PC-9 (cell line): ENCODE measurements at regions not wholly inside any gene's neighbourhood (a gene's known extent, or its start where the extent isn't known, plus 50 kb on each side); places are given as distances from the start of the nearest gene placed in this dataset.

Experiments
- BruUV-seq: library from RNA; stranded (reverse); fragments of 400-500 nt; replicated peaks from 2 replicates; lab custom pipeline; 2021; lab: Mats Ljungman, UMichigan
- CTCF ChIA-PET: fragments of 300-600 bp; sonication (Branson Sonifier 250); formaldehyde crosslinking; loops from one replicate; lab custom pipeline; 2022; ENCODE audit warnings: antibody characterized with exemption; lab: Charles Lee
- POLR2A ChIA-PET: fragments of 300-600 bp; sonication (Branson Sonifier 250); formaldehyde crosslinking; loops from one replicate; lab custom pipeline; 2022; ENCODE audit warnings: antibody characterized with exemption; ENCODE audit not compliant: unreplicated experiment; lab: Charles Lee
- DNase-seq, 2 experiments: peaks; one replicate each; pipeline versions ENCODE4 v3.0.0 to v3.0.0-alpha.2; 2015 to 2022; ENCODE audit warnings: mixed read lengths in 1 of 2
- H2AFZ ChIP-seq: fragments of 200-600 bp; sonication (generic); 2 replicates; pipeline ENCODE4 v1.8.1; 2017; ENCODE audit warnings: antibody characterized with exemption
- H3F3A ChIP-seq: fragments of 200-600 bp; sonication (generic); 2 replicates; pipeline ENCODE4 v1.8.1; 2017; ENCODE audit warnings: antibody characterized with exemption, mild to moderate bottlenecking, low read depth; ENCODE audit not compliant: insufficient read depth
- H3K27ac ChIP-seq: fragments of 200-600 bp; sonication (generic); 2 replicates; pipeline ENCODE4 v1.6.1; 2016; ENCODE audit warnings: mixed run types
- H3K27me3 ChIP-seq: fragments of 200-600 bp; sonication (generic); 2 replicates; pipeline ENCODE4 v1.6.1; 2016; ENCODE audit warnings: low read depth, mixed run types; ENCODE audit not compliant: insufficient read depth
- H3K36me3 ChIP-seq: fragments of 200-600 bp; sonication (generic); 2 replicates; pipeline ENCODE4 v1.6.1; 2016; ENCODE audit warnings: low read depth, mixed run types
- H3K4me1 ChIP-seq: fragments of 200-600 bp; sonication (generic); replicated peaks from 2 replicates; pipeline ENCODE4 v1.6.1; 2016; ENCODE audit warnings: mixed run types; ENCODE audit not compliant: insufficient read depth
- H3K4me2 ChIP-seq: fragments of 200-600 bp; sonication (generic); 2 replicates; pipeline ENCODE4 v1.6.1; 2017; ENCODE audit warnings: mixed run types
- H3K4me3 ChIP-seq: fragments of 200-600 bp; sonication (generic); 2 replicates; pipeline ENCODE4 v1.6.1; 2016; ENCODE audit warnings: mixed run types
- H3K79me2 ChIP-seq: fragments of 200-600 bp; sonication (generic); 2 replicates; pipeline ENCODE4 v1.6.1; 2017; ENCODE audit warnings: low read depth, mixed run types
- H3K9me2 ChIP-seq: fragments of 200-600 bp; sonication (generic); 2 replicates; pipeline ENCODE4 v1.8.1; 2017; ENCODE audit warnings: mild to moderate bottlenecking; ENCODE audit not compliant: insufficient read depth
- H3K9me3 ChIP-seq: fragments of 200-600 bp; sonication (generic); 2 replicates; pipeline ENCODE4 v1.8.1; 2016; ENCODE audit warnings: low read depth; ENCODE audit not compliant: insufficient read depth
- H4K20me1 ChIP-seq: fragments of 200-600 bp; sonication (generic); 2 replicates; pipeline ENCODE4 v1.8.1; 2017; ENCODE audit not compliant: insufficient read depth
- CTCF ChIP-seq: fragments of 200-600 bp; sonication (generic); conservative IDR thresholded peaks from 2 replicates; pipeline ENCODE4 v1.6.1; 2017; ENCODE audit warnings: mixed run types, antibody characterized with exemption, mild to moderate bottlenecking, moderate library complexity
- EZH2 ChIP-seq: fragments of 200-600 bp; sonication (generic); IDR thresholded peaks from 2 replicates; pipeline ENCODE4 v1.8.0; 2017; ENCODE audit warnings: antibody characterized with exemption, low read depth
- intact Hi-C: fragments of 100-400 bp; cut with micrococcal nuclease; formaldehyde crosslinking; loops from one replicate; pipeline ENCODE4 v1.10.0; 2022; ENCODE audit not compliant: unreplicated experiment

- Histone ChIP-seq H3K27ac (no peak overlapping the region), H3F3A (no peaks in the 10 kb centered on the region), H3K9me2 (no peaks in the 10 kb centered on the region), H2AFZ (no peak overlapping the region), H3K9me3 (no peaks in the 10 kb centered on the region), H4K20me1 (no peaks in the 10 kb centered on the region), H3K79me2 (no peaks in the 10 kb centered on the region), H3K4me1 (no peaks in the 10 kb centered on the region), H3K4me3 (no peak overlapping the region), H3K4me2 (no peak overlapping the region), H3K36me3 (no peaks in the 10 kb centered on the region), H3K27me3 (peaks cover 74% of the 10 kb centered on the region)
- POLR2A ChIA-PET: no interaction called here
- CTCF ChIA-PET: no interaction called here
- no peak for DNase-seq
- BruUV-seq: no TSS peak
- intact Hi-C loops: no loop called here
- TF ChIP-seq CTCF (no peak), EZH2 (no peak)
Observed at GRCh38 chr15:31158858-31159569, 57.5 kb upstream of the TRPM1 start.

- ChIA-PET CTCF (no interaction called here), POLR2A (no interaction called here)
- H4K20me1 ChIP-seq: no peaks in the 10 kb centered on the region
Observed at GRCh38 chr15:31159837-31160236, 58.3 kb upstream of the TRPM1 start.

DNA sequence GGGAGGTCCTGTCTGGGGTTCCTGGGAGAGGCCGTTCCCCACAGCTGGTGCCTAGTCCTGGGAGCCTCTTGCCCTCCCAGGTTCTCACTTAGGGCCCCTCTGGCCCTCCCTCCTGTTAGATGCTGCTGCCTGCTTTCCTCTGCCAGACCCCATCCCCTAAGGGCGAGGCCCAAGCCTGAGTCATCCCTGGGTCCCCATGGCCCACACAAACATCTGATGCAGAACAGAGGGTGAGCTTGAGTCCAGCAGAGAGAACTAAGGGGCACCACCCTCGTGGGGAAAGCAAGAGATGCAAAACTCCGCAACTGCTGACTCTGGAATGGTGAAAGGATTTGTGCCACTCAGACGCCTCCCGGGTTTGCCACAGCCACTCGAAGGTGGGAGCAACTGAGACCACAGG is 58.8 kb upstream of the TRPM1 start:
- Histone ChIP-seq H3K4me1 (no peaks in the 10 kb centered on the region), H3K36me3 (no peaks in the 10 kb centered on the region), H3K9me2 (no peaks in the 10 kb centered on the region), H3F3A (no peaks in the 10 kb centered on the region), H3K79me2 (no peaks in the 10 kb centered on the region), H4K20me1 (no peaks in the 10 kb centered on the region), H2AFZ (no peak overlapping the region), H3K4me2 (no peak overlapping the region), H3K9me3 (no peaks in the 10 kb centered on the region), H3K27ac (no peak overlapping the region), H3K4me3 (no peak overlapping the region), H3K27me3 (peaks cover 64% of the 10 kb centered on the region)
- POLR2A ChIA-PET: no interaction called here
- BruUV-seq: no TSS peak
- no peak for DNase-seq
- CTCF ChIA-PET: no interaction called here
- intact Hi-C loops: loop anchor here (5.0 kb wide), 1 partner anchor 118 kb away; no protein-coding TSS in a partner anchor
- TF ChIP-seq EZH2: no peak
- TF ChIP-seq CTCF: no peak

More at GRCh38 chr15:31159837-31160236, 58.3 kb upstream of the TRPM1 start:
- intact Hi-C loops: loop anchor here (5.0 kb wide), 1 partner anchor 118 kb away; no protein-coding TSS in a partner anchor
- DNase-seq: no peak
- H3K9me2 ChIP-seq: no peaks in the 10 kb centered on the region
- H3K4me3 ChIP-seq: no peak overlapping the region
- no peaks in the 10 kb centered on the region for H3K4me1 ChIP-seq
- H3K27me3 ChIP-seq: peaks cover 68% of the 10 kb centered on the region
- H3K4me2 ChIP-seq: no peak overlapping the region
- H3K36me3 ChIP-seq: no peaks in the 10 kb centered on the region
- H3K9me3 ChIP-seq: no peaks in the 10 kb centered on the region
- no peak overlapping the region for H2AFZ ChIP-seq
- no TSS peak for BruUV-seq
- no peaks in the 10 kb centered on the region for H3F3A ChIP-seq
- no peaks in the 10 kb centered on the region for H3K79me2 ChIP-seq
- no peak overlapping the region for H3K27ac ChIP-seq
- TF ChIP-seq EZH2: no peak
- TF ChIP-seq CTCF: no peak
